Glutamatergic neuron (in vitro differentiated cells): ENCODE measurements at regions not wholly inside any gene's neighbourhood (a gene's known extent, or its start where the extent isn't known, plus 50 kb on each side); places are given as distances from the start of the nearest gene placed in this dataset.

Experiments
- DNase-seq: peaks from one replicate; pipeline ENCODE4 v3.0.0; 2022
- H3K27ac Mint-ChIP-seq: one replicate; pipeline ENCODE4 v1.8.0; 2020; ENCODE audit warnings: mild to moderate bottlenecking, mixed read lengths, inconsistent platforms; ENCODE audit not compliant: unreplicated experiment
- H3K27me3 Mint-ChIP-seq: one replicate; pipeline ENCODE4 v1.8.0; 2020; ENCODE audit warnings: mild to moderate bottlenecking, moderate library complexity, mixed read lengths, inconsistent platforms; ENCODE audit not compliant: unreplicated experiment
- H3K36me3 Mint-ChIP-seq: one replicate; pipeline ENCODE4 v1.8.0; 2020; ENCODE audit warnings: mild to moderate bottlenecking, mixed read lengths, inconsistent platforms; ENCODE audit not compliant: unreplicated experiment
- H3K4me1 Mint-ChIP-seq: one replicate; pipeline ENCODE4 v1.8.0; 2020; ENCODE audit warnings: mild to moderate bottlenecking, low read depth, mixed read lengths, inconsistent platforms; ENCODE audit not compliant: unreplicated experiment
- H3K4me3 Mint-ChIP-seq: one replicate; pipeline ENCODE4 v1.8.0; 2020; ENCODE audit warnings: mild to moderate bottlenecking, mixed read lengths, inconsistent platforms; ENCODE audit not compliant: unreplicated experiment
- H3K9me3 Mint-ChIP-seq: one replicate; pipeline ENCODE4 v1.8.0; 2020; ENCODE audit warnings: mild to moderate bottlenecking, moderate library complexity, mixed read lengths, inconsistent platforms; ENCODE audit not compliant: unreplicated experiment
- TF ChIP-seq, protein P1 (sequence below): fragments of 200-600 bp; sonication (generic); IDR thresholded peaks from one replicate; pipeline ENCODE4 v1.5.0; 2021; ENCODE audit not compliant: partially characterized antibody, unreplicated experiment

DNA sequence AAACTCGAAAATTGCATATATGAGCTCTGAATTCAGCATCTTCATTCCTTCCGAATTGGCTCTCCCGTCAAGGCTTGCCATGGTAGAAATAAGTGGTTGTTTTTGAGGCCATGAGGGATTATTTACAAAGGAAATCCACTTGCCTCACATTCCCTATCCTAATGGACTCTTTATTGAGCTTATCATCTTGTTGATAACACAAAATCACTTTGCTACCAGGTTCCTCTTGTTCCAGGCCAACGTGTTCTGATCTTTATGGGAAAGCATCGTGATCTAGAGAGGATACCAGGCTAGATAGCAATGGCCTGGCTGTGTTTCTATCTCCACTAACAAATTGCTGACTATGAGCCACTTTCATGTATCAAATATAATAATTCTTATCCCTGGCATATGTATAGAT lies 811.7 kb downstream of the TLR4 start:
- DNase-seq, result no peak
- TF ChIP-seq, protein P1, sequence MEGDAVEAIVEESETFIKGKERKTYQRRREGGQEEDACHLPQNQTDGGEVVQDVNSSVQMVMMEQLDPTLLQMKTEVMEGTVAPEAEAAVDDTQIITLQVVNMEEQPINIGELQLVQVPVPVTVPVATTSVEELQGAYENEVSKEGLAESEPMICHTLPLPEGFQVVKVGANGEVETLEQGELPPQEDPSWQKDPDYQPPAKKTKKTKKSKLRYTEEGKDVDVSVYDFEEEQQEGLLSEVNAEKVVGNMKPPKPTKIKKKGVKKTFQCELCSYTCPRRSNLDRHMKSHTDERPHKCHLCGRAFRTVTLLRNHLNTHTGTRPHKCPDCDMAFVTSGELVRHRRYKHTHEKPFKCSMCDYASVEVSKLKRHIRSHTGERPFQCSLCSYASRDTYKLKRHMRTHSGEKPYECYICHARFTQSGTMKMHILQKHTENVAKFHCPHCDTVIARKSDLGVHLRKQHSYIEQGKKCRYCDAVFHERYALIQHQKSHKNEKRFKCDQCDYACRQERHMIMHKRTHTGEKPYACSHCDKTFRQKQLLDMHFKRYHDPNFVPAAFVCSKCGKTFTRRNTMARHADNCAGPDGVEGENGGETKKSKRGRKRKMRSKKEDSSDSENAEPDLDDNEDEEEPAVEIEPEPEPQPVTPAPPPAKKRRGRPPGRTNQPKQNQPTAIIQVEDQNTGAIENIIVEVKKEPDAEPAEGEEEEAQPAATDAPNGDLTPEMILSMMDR, result no peak
- Mint-ChIP-seq H3K4me1 (no peaks in the 10 kb centered on the region), H3K27ac (no peak overlapping the region), H3K36me3 (no peaks in the 10 kb centered on the region), H3K9me3 (peaks cover 1% of the 10 kb centered on the region), H3K27me3 (no peaks in the 10 kb centered on the region), H3K4me3 (no peak overlapping the region)

DNA sequence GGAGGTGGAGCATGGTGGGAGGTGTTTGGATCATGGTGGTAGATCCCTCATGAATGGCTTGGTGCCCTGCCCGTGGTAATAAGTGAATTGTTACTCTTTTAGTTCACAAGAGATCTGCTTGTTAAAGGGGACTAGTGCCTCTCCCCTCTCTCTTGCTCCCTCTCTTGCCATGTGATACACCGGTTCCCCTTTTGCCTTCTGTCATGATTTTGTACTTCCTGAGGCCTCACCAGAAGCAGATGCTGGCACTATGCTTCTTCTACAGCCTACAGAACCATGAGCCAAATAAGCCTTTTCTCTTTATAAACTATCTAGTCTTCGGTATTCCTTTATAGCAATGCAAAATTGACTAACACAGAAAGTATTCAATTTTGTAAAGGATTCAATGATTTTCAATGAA lies 817.1 kb downstream of the TLR4 start:
- H3K4me1 Mint-ChIP-seq, result no peaks in the 10 kb centered on the region
- no peaks in the 10 kb centered on the region for H3K27me3 Mint-ChIP-seq
- no peaks in the 10 kb centered on the region for H3K9me3 Mint-ChIP-seq
- DNase-seq, result no peak
- H3K36me3 Mint-ChIP-seq, result no peaks in the 10 kb centered on the region
- TF ChIP-seq, protein P1, result no peak
- H3K4me3 Mint-ChIP-seq, result no peak overlapping the region
- H3K27ac Mint-ChIP-seq, result no peak overlapping the region

DNA sequence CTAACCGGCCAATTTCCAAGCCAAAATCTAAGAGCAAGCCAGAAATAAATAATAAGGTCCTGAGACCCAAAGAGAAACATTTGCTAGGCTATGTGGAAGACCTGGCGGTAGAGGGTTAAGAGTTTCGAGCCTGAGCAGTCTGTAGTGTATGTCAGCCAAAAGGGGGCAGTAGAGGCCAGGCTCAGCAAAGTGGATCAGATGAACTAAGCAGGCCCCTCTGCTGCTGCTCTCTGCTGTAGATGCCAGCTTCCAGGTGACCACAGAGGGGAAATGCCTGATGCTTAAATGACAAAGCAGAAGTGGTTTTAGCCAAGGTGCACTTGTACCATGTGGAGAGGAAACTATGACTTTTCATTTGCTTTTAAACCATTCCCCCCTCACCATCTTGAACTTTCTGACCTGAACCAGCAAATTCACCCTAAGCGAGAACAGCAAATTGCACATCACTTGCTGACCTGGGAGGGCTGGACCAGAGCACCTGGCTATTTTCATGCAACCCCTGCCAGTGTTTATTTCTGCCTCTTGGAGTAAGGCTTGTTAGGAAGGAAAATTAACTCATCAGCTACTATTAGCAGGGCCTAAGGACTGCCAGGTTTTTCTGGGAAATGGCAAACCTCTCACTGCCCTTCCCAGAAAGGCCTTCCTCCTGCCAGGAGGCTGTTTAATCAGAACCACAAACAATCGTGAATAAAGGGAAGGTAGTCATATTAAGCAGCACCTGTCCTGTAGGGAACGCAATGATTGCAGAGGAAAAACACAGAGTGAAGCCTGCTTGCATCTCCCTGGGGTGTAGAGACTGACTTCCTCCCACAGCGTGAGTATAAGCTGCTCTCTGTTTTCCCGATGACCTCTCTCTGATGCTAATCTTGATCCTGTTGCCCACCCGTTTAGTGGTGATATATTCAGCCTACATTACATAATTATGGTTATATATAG lies 818.2 kb downstream of the TLR4 start:
- no peaks in the 10 kb centered on the region for H3K4me1 Mint-ChIP-seq
- TF ChIP-seq, protein P1, result peak; percentile 79
- no peaks in the 10 kb centered on the region for H3K36me3 Mint-ChIP-seq
- DNase-seq, result peak; percentile 74
- no peak overlapping the region for H3K27ac Mint-ChIP-seq
- peaks cover 2% of the 10 kb centered on the region for H3K27me3 Mint-ChIP-seq
- H3K4me3 Mint-ChIP-seq, result no peak overlapping the region
- no peaks in the 10 kb centered on the region for H3K9me3 Mint-ChIP-seq

DNA sequence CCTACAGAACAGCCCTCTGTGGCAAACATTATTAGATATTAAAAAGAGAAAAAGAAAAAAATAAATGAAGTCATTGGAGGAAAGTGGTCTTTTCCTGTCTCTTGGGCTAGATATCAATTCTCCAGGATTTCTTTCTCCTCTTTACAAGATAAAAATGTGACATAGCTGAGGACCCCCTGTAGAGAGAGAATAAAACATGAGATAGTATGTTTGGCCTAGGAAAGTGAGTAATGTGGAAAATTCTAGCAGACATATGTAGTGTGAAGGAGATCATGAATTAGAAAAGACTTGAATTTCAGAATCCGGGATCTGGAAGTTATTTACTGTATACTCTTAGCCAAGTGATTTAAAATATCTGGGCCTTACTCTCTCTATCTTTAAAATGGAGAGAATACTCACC lies 823.1 kb downstream of the TLR4 start:
- Mint-ChIP-seq H3K4me1 (no peaks in the 10 kb centered on the region), H3K4me3 (no peak overlapping the region), H3K27ac (no peak overlapping the region), H3K27me3 (peaks cover 2% of the 10 kb centered on the region), H3K36me3 (no peaks in the 10 kb centered on the region), H3K9me3 (no peaks in the 10 kb centered on the region)
- TF ChIP-seq, protein P1, result no peak
- DNase-seq, result no peak

DNA sequence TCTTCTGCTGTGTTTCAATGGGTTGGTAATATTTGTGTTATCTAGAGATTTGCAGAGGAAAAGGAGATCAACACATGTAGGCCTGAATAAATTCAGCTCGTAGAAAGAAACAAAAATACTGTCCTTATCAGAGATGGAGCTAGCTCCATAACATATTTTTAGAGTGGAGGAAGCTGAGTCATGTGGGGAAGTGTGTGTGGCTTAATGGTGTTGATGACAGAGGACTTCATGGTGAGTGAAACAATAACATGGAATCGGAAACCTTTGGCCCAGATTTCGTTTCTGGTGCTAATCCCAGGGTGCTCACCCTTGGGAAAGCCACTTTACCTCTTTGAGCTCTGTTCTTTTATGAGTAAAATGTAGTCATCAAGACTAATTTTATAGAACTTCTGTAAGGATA lies 825.0 kb downstream of the TLR4 start:
- TF ChIP-seq, protein P1, result no peak
- Mint-ChIP-seq H3K27me3 (peaks cover 2% of the 10 kb centered on the region), H3K27ac (no peak overlapping the region), H3K4me3 (no peak overlapping the region), H3K4me1 (no peaks in the 10 kb centered on the region), H3K36me3 (no peaks in the 10 kb centered on the region), H3K9me3 (no peaks in the 10 kb centered on the region)
- no peak for DNase-seq
